Chondrocyte (in vitro differentiated cells): ENCODE measurements at regions not wholly inside any gene's neighbourhood (a gene's known extent, or its start where the extent isn't known, plus 50 kb on each side); places are given as distances from the start of the nearest gene placed in this dataset.

Experiments used
- DNase-seq: peaks from one replicate; pipeline ENCODE4 v3.0.0; 2021; ENCODE audit warnings: mixed read lengths, low spot score
- H3K27ac Mint-ChIP-seq: one replicate; pipeline ENCODE4 v1.8.0; 2021; ENCODE audit warnings: mild to moderate bottlenecking, moderate library complexity, mixed read lengths; ENCODE audit not compliant: unreplicated experiment
- H3K27me3 Mint-ChIP-seq: 2 replicates; pipeline ENCODE4 v1.8.0; 2021; ENCODE audit warnings: low read depth, mixed read lengths
- H3K36me3 Mint-ChIP-seq: 2 replicates; pipeline ENCODE4 v1.8.0; 2021; ENCODE audit warnings: low read depth, mixed read lengths
- H3K4me1 Mint-ChIP-seq: 2 replicates; pipeline ENCODE4 v1.8.0; 2021; ENCODE audit warnings: low read depth, mild to moderate bottlenecking, mixed read lengths
- H3K4me3 Mint-ChIP-seq: one replicate; pipeline ENCODE4 v1.8.0; 2021; ENCODE audit warnings: mild to moderate bottlenecking, moderate library complexity, mixed read lengths; ENCODE audit not compliant: unreplicated experiment
- H3K9me3 Mint-ChIP-seq: 2 replicates; pipeline ENCODE4 v1.8.0; 2021; ENCODE audit warnings: low read depth, mixed read lengths
- TF ChIP-seq, protein P1 (sequence below): fragments of 200-600 bp; sonication (generic); IDR thresholded peaks from 2 replicates; pipeline ENCODE4 v1.5.0; 2021; ENCODE audit warnings: antibody characterized with exemption, mild to moderate bottlenecking, moderate library complexity

DNA sequence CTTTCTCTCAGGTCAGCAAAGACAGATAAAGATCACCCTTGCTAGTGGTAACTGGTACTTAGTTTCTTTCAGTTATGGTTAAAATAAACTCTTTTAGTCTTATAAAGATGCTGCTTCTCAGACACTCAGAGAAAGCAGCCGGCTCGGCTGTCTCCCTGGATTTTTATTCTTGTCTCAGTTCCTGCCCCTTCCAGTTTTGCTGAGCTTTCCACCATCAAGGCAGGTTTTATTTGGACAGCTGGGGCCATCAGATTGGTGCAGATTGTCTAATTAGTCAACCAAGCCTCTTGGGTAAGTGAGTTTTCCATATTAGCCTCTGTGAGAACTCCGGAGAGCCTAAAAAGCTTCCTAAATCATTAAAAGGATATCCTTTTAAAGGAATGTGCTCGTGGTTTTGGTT lies 130.8 kb upstream of the BMP4 start:
- Mint-ChIP-seq H3K36me3 (no peaks in the 10 kb centered on the region), H3K27ac (no peak overlapping the region), H3K4me1 (peaks cover 8% of the 10 kb centered on the region), H3K9me3 (peaks cover 12% of the 10 kb centered on the region), H3K27me3 (no peaks in the 10 kb centered on the region), H3K4me3 (no peak overlapping the region)
- no peak for DNase-seq
- TF ChIP-seq, protein P1, sequence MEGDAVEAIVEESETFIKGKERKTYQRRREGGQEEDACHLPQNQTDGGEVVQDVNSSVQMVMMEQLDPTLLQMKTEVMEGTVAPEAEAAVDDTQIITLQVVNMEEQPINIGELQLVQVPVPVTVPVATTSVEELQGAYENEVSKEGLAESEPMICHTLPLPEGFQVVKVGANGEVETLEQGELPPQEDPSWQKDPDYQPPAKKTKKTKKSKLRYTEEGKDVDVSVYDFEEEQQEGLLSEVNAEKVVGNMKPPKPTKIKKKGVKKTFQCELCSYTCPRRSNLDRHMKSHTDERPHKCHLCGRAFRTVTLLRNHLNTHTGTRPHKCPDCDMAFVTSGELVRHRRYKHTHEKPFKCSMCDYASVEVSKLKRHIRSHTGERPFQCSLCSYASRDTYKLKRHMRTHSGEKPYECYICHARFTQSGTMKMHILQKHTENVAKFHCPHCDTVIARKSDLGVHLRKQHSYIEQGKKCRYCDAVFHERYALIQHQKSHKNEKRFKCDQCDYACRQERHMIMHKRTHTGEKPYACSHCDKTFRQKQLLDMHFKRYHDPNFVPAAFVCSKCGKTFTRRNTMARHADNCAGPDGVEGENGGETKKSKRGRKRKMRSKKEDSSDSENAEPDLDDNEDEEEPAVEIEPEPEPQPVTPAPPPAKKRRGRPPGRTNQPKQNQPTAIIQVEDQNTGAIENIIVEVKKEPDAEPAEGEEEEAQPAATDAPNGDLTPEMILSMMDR, result no peak

DNA sequence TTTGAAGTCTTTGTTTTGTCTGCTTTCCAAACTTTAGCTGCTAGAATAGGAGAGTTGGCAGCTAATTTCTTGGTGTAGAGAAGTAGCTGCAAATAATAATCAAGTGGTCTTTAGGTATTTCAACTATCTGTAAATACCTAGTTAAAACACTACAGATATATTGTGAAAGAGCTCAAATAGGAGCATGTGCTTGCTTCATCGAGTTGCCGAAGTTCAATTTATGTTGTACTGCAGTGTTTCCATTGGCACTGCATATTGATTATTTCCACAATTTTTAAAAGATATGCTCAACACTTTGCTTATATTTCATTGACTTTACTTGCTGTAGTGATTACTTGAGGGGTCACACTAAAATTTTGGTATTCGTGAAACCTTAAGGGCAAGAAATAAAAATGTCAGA lies 131.6 kb upstream of the BMP4 start:
- Mint-ChIP-seq H3K4me3 (no peak overlapping the region), H3K36me3 (no peaks in the 10 kb centered on the region), H3K27ac (no peak overlapping the region), H3K4me1 (peaks cover 8% of the 10 kb centered on the region), H3K27me3 (no peaks in the 10 kb centered on the region), H3K9me3 (peaks cover 12% of the 10 kb centered on the region)
- DNase-seq, result no peak
- TF ChIP-seq, protein P1, result no peak

DNA sequence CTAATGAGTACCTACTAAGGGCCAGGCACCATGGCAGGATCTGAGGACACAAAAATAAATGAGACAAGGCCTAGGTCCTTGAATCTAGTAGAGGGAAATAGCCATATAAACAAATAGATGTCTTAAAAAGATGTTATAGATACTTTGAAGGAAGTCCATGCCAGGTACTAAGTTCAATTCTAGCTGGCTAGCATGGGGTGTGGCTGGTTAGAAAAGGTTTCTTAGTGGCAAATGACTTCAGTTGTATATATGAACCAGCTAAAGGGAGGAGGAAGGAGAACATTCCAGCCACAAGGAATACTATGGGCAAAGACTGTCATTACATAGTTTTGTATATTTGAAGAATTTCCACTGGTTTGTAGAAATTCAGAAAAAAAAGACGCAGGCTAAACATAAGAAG lies 133.6 kb upstream of the BMP4 start:
- H3K4me3 Mint-ChIP-seq, result no peak overlapping the region
- no peaks in the 10 kb centered on the region for H3K27me3 Mint-ChIP-seq
- peaks cover 28% of the 10 kb centered on the region for H3K9me3 Mint-ChIP-seq
- no peaks in the 10 kb centered on the region for H3K36me3 Mint-ChIP-seq
- H3K27ac Mint-ChIP-seq, result no peak overlapping the region
- no peak for DNase-seq
- TF ChIP-seq, protein P1, result no peak
- peaks cover 4% of the 10 kb centered on the region for H3K4me1 Mint-ChIP-seq

DNA sequence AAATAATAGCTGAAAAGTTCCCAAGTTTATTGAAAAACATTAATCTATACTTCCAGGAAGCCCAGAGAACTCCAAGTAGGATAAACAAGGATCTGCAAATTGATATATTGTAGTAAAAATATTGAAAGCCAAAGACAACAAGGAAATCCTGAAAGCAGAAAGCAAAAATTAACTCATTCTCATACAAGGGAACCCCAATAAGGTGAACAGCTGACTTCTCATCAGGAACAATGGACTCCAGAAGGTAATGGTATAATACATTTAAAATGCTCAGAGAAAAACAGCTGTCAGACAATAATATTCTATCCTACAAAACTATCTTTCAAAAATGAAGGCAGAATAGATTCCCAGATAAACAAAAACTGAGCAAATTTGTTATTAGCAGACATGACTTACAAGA lies 138.1 kb upstream of the BMP4 start:
- H3K36me3 Mint-ChIP-seq, result no peaks in the 10 kb centered on the region
- peaks cover 44% of the 10 kb centered on the region for H3K9me3 Mint-ChIP-seq
- no peak overlapping the region for H3K4me3 Mint-ChIP-seq
- no peak for DNase-seq
- no peaks in the 10 kb centered on the region for H3K27me3 Mint-ChIP-seq
- no peak overlapping the region for H3K27ac Mint-ChIP-seq
- H3K4me1 Mint-ChIP-seq, result no peaks in the 10 kb centered on the region
- TF ChIP-seq, protein P1, result no peak

DNA sequence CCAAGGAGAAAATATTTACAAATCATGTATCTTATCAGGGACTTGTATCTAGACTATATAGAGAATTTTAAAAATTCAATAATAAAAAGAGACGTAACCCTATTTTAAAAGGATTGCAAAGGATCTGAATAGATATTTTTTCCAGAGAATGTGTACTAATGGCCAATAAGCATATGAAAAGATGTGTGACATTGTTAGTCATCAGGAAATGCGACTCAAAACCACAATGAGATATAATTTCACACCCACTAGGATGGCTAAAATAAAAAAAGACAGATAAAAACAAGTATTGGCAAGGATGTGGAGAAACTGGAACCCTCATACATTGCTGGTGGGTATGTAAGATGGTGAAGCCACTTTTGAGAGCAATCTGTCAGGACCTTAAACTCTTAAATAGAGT lies 141.9 kb upstream of the BMP4 start:
- Mint-ChIP-seq H3K27ac (no peak overlapping the region), H3K4me3 (no peak overlapping the region), H3K27me3 (no peaks in the 10 kb centered on the region), H3K36me3 (no peaks in the 10 kb centered on the region), H3K9me3 (peaks cover 31% of the 10 kb centered on the region), H3K4me1 (peaks cover 4% of the 10 kb centered on the region)
- DNase-seq, result no peak
- TF ChIP-seq, protein P1, result no peak
